GM21576 (cell line): ENCODE measurements at regions not wholly inside any gene's neighbourhood (a gene's known extent, or its start where the extent isn't known, plus 50 kb on each side); places are given as distances from the start of the nearest gene placed in this dataset.

ENCODE experiments used
- ATAC-seq: cut with Tn5 transposase; IDR thresholded peaks from one replicate; pipeline ENCODE4 v1.9.1; 2021; ENCODE audit warnings: mild to moderate bottlenecking, moderate library complexity; ENCODE audit not compliant: unreplicated experiment

- ATAC-seq, result no peak
These were observed 353.9 kb downstream of the NDFIP2 start for GRCh38 chr13:79834876-79835275.

GRCh38 chr13:79833991-79834390 is 353.0 kb downstream of the NDFIP2 start:
- no peak for ATAC-seq

- no peak for ATAC-seq
These were observed 350.6 kb downstream of the NDFIP2 start for GRCh38 chr13:79831556-79831955.

- no peak for ATAC-seq
These were observed 350.0 kb downstream of the NDFIP2 start for GRCh38 chr13:79830945-79831344.

GRCh38 chr13:79830426-79830825 is 349.5 kb downstream of the NDFIP2 start:
- no peak for ATAC-seq

GRCh38 chr13:79829880-79830279 is 348.9 kb downstream of the NDFIP2 start:
- no peak for ATAC-seq

GRCh38 chr13:79825959-79826358 is 345.0 kb downstream of the NDFIP2 start:
- ATAC-seq, result no peak

- no peak for ATAC-seq
These were observed 334.1 kb downstream of the NDFIP2 start for GRCh38 chr13:79815041-79815440.

- peak; percentile 77 for ATAC-seq
These were observed 331.3 kb downstream of the NDFIP2 start for GRCh38 chr13:79812070-79812850.

GRCh38 chr13:79811170-79811569 is 330.2 kb downstream of the NDFIP2 start:
- ATAC-seq, result no peak

GRCh38 chr13:79810669-79811068 is 329.7 kb downstream of the NDFIP2 start:
- ATAC-seq, result no peak

- no peak for ATAC-seq
These were observed 329.1 kb downstream of the NDFIP2 start for GRCh38 chr13:79810018-79810417.

- no peak for ATAC-seq
These were observed 327.5 kb downstream of the NDFIP2 start for GRCh38 chr13:79808475-79808874.

GRCh38 chr13:79807554-79807953 is 326.6 kb downstream of the NDFIP2 start:
- ATAC-seq, result no peak

GRCh38 chr13:79806821-79807220 is 325.9 kb downstream of the NDFIP2 start:
- no peak for ATAC-seq

- no peak for ATAC-seq
These were observed 324.4 kb downstream of the NDFIP2 start for GRCh38 chr13:79805317-79805716.

GRCh38 chr13:79803989-79804388 is 323.0 kb downstream of the NDFIP2 start:
- ATAC-seq, result peak; percentile 74

- no peak for ATAC-seq
These were observed 322.3 kb downstream of the NDFIP2 start for GRCh38 chr13:79803296-79803695.

GRCh38 chr13:79802389-79803085 is 321.6 kb downstream of the NDFIP2 start:
- ATAC-seq, result no peak

GRCh38 chr13:79799059-79799867 is 318.3 kb downstream of the NDFIP2 start:
- no peak for ATAC-seq

- no peak for ATAC-seq
These were observed 315.2 kb downstream of the NDFIP2 start for GRCh38 chr13:79796136-79796535.

GRCh38 chr13:79794931-79795330 is 314.0 kb downstream of the NDFIP2 start:
- no peak for ATAC-seq
